ENCODE measurements at regions not wholly inside any gene's neighbourhood (a gene's known extent, or its start where the extent isn't known, plus 50 kb on each side); places are given as distances from the start of the nearest gene placed in this dataset.
"Not testable (repeated sequence)": the region's sequence is repeated elsewhere in the genome, so short reads cannot be mapped to it uniquely, and the experiment has no call there.

- ATAC-seq: no peak
- intact Hi-C loops (cut with micrococcal nuclease): no loop called here
- DNase-seq: no peak
Observed at GRCh38 chr1:182331387-182331786, 60.2 kb downstream of the GLUL start.

- ATAC-seq: peak; percentile 54
- intact Hi-C loops (cut with micrococcal nuclease): no loop called here
- peak; percentile 33 for DNase-seq
Observed at GRCh38 chr1:182330303-182330702, 61.3 kb downstream of the GLUL start.

GRCh38 chr1:182329471-182329870 lies 62.1 kb downstream of the GLUL start:
- no peak for DNase-seq
- ATAC-seq: no peak
- intact Hi-C loops (cut with micrococcal nuclease): no loop called here

- intact Hi-C loops (cut with micrococcal nuclease): no loop called here
- no peak for ATAC-seq
- DNase-seq: no peak
Observed at GRCh38 chr1:182328591-182328990, 63.0 kb downstream of the GLUL start.

- DNase-seq (no peak), ATAC-seq (no peak)
- intact Hi-C loops (cut with micrococcal nuclease): no loop called here
Observed at GRCh38 chr1:182325339-182325738, 66.3 kb downstream of the GLUL start.

- ATAC-seq; DNase-seq; intact Hi-C loops (cut with micrococcal nuclease): not testable (repeated sequence)
Observed at GRCh38 chr1:182321532-182321931, 70.1 kb downstream of the GLUL start.

- ATAC-seq: no peak
- intact Hi-C loops (cut with micrococcal nuclease): no loop called here
- no peak for DNase-seq
Observed at GRCh38 chr1:182317611-182318161, 73.9 kb downstream of the GLUL start.

GRCh38 chr1:182316454-182316853 lies 75.1 kb downstream of the GLUL start:
- DNase-seq; intact Hi-C loops (cut with micrococcal nuclease); ATAC-seq: not testable (repeated sequence)

- intact Hi-C loops (cut with micrococcal nuclease): no loop called here
- ATAC-seq (no peak), DNase-seq (no peak)
Observed at GRCh38 chr1:182315167-182315556, 76.4 kb downstream of the GLUL start.

GRCh38 chr1:182309631-182310351 lies 81.8 kb downstream of the GLUL start:
- ATAC-seq: peak; percentile 42
- DNase-seq: no peak
- intact Hi-C loops (cut with micrococcal nuclease): loop anchor here (10.0 kb wide), 1 partner anchor 165 kb away; no protein-coding TSS in a partner anchor

GRCh38 chr1:182308826-182309225 lies 82.8 kb downstream of the GLUL start:
- intact Hi-C loops (cut with micrococcal nuclease): loop anchor here (10.0 kb wide), 1 partner anchor 164 kb away; no protein-coding TSS in a partner anchor
- ATAC-seq (no peak), DNase-seq (no peak)

GRCh38 chr1:182307486-182307885 lies 84.1 kb downstream of the GLUL start:
- intact Hi-C loops (cut with micrococcal nuclease): loop anchor here (10.0 kb wide), 1 partner anchor 163 kb away; no protein-coding TSS in a partner anchor
- ATAC-seq, DNase-seq: not testable (repeated sequence)

- no peak for DNase-seq
- intact Hi-C loops (cut with micrococcal nuclease): loop anchor here (10.0 kb wide), 1 partner anchor 161 kb away; no protein-coding TSS in a partner anchor
- no peak for ATAC-seq
Observed at GRCh38 chr1:182305861-182306260, 85.7 kb downstream of the GLUL start.

- DNase-seq (no peak), ATAC-seq (peak; percentile 14)
- intact Hi-C loops (cut with micrococcal nuclease): loop anchor here (10.0 kb wide), 1 partner anchor 160 kb away; no protein-coding TSS in a partner anchor
Observed at GRCh38 chr1:182304627-182305026, 87.0 kb downstream of the GLUL start.

- intact Hi-C loops (cut with micrococcal nuclease): loop anchor here (10.0 kb wide), 1 partner anchor 159 kb away; no protein-coding TSS in a partner anchor
- ATAC-seq (no peak), DNase-seq (no peak)
Observed at GRCh38 chr1:182304218-182304617, 87.4 kb downstream of the GLUL start.

- intact Hi-C loops (cut with micrococcal nuclease): loop anchor here (10.0 kb wide), 1 partner anchor 159 kb away; no protein-coding TSS in a partner anchor
- DNase-seq: no peak
Observed at GRCh38 chr1:182303778-182304177, 87.8 kb downstream of the GLUL start.

GRCh38 chr1:182301467-182302198 lies 90.0 kb downstream of the GLUL start:
- intact Hi-C loops (cut with micrococcal nuclease): loop anchor here (10.0 kb wide), 1 partner anchor 157 kb away; no protein-coding TSS in a partner anchor
- peak; percentile 82 for ATAC-seq
- DNase-seq: peak; percentile 68

More at GRCh38 chr1:182303778-182304177, 87.8 kb downstream of the GLUL start:
- no peak for ATAC-seq

GRCh38 chr1:182301026-182301436 lies 90.6 kb downstream of the GLUL start:
- peak; percentile 5 for ATAC-seq
- no peak for DNase-seq
- intact Hi-C loops (cut with micrococcal nuclease): loop anchor here (10.0 kb wide), 1 partner anchor 156 kb away; no protein-coding TSS in a partner anchor
